Endodermal cell (in vitro differentiated cells): ENCODE measurements at regions not wholly inside any gene's neighbourhood (a gene's known extent, or its start where the extent isn't known, plus 50 kb on each side); places are given as distances from the start of the nearest gene placed in this dataset.

Experiments used
- DNase-seq: peaks from one replicate; pipeline ENCODE4 v3.0.0-alpha.2; 2017
- H3K27ac ChIP-seq: 2 replicates; pipeline ENCODE4 v1.5.1; 2013; ENCODE audit warnings: mild to moderate bottlenecking, low read depth, low read length, moderate library complexity
- H3K27me3 ChIP-seq: 2 replicates; pipeline ENCODE4 v1.6.1; 2013; ENCODE audit warnings: mild to moderate bottlenecking, low read length, moderate library complexity; ENCODE audit not compliant: insufficient read depth, control insufficient read depth, poor library complexity, severe bottlenecking
- H3K36me3 ChIP-seq: 2 replicates; pipeline ENCODE4 v1.7.0; 2013; ENCODE audit warnings: mild to moderate bottlenecking, low read length, moderate library complexity; ENCODE audit not compliant: control insufficient read depth, insufficient read depth
- H3K4me1 ChIP-seq: one replicate; pipeline ENCODE4 v1.7.0; 2013; ENCODE audit warnings: low read length; ENCODE audit not compliant: control insufficient read depth, insufficient read depth
- H3K4me3 ChIP-seq: 2 replicates; pipeline ENCODE4 v1.5.1; 2013; ENCODE audit warnings: mild to moderate bottlenecking, low read length, moderate library complexity
- H3K9ac ChIP-seq: 2 replicates; pipeline ENCODE4 v1.6.1; 2013; ENCODE audit warnings: mild to moderate bottlenecking, low read length, moderate library complexity; ENCODE audit not compliant: poor library complexity, severe bottlenecking; ENCODE audit errors: extremely low read depth
- H3K9me3 ChIP-seq: 2 replicates; pipeline ENCODE4 v1.6.1; 2013; ENCODE audit warnings: mild to moderate bottlenecking, low read length, moderate library complexity; ENCODE audit not compliant: control insufficient read depth
- H3K27ac Mint-ChIP-seq: 2 replicates; pipeline ENCODE4 v1.8.0; 2020; ENCODE audit warnings: mixed read lengths
- H3K27me3 Mint-ChIP-seq: 2 replicates; pipeline ENCODE4 v1.8.0; 2021; ENCODE audit warnings: mild to moderate bottlenecking, mixed read lengths; ENCODE audit not compliant: insufficient read depth
- H3K36me3 Mint-ChIP-seq: 2 replicates; pipeline ENCODE4 v1.8.0; 2020; ENCODE audit warnings: low read depth, mixed read lengths
- H3K4me1 Mint-ChIP-seq: 2 replicates; pipeline ENCODE4 v1.8.0; 2020; ENCODE audit warnings: mixed read lengths
- H3K4me3 Mint-ChIP-seq: 2 replicates; pipeline ENCODE4 v1.8.0; 2020; ENCODE audit warnings: mild to moderate bottlenecking, moderate library complexity, mixed read lengths
- H3K9me3 Mint-ChIP-seq: 2 replicates; pipeline ENCODE4 v1.8.0; 2020; ENCODE audit warnings: mild to moderate bottlenecking, mixed read lengths
- CTCF ChIP-seq: fragments of 200-600 bp; sonication (generic); conservative IDR thresholded peaks from 2 replicates; pipeline ENCODE4 v1.5.0; 2021; ENCODE audit warnings: antibody characterized with exemption, mild to moderate bottlenecking
- WGBS, 2 experiments: methylation state at CpG; one replicate each; pipeline versions ENCODE4 v1.1.5 to v1.1.7; 2013; ENCODE audit warnings: missing lambda C conversion rate in 2 of 2, mixed read lengths in 1 of 2; ENCODE audit not compliant: insufficient coverage in 1 of 2, insufficient read length in 1 of 2; 5-methylcytosine and 5-hydroxymethylcytosine counted together

- H3K4me3 Mint-ChIP-seq = no peak overlapping the region
- H3K36me3 ChIP-seq = no peaks in the 10 kb centered on the region
- TF ChIP-seq CTCF = no peak
- no peaks in the 10 kb centered on the region for H3K27me3 Mint-ChIP-seq
- no peaks in the 10 kb centered on the region for H3K27me3 ChIP-seq
- peaks cover 17% of the 10 kb centered on the region for H3K9me3 ChIP-seq
- peaks cover 4% of the 10 kb centered on the region for H3K4me1 ChIP-seq
- no peak overlapping the region for H3K4me3 ChIP-seq
- no peak overlapping the region for H3K27ac ChIP-seq
- H3K9ac ChIP-seq = no peak overlapping the region
- DNase-seq = no peak
- peaks cover 9% of the 10 kb centered on the region for H3K4me1 Mint-ChIP-seq
- 89 to 96% methylated on average over 3 to 5 of the region's 5 CpGs for whole genome bisulfite sequencing, 2 experiments
- H3K9me3 Mint-ChIP-seq = peaks cover 23% of the 10 kb centered on the region
- H3K36me3 Mint-ChIP-seq = no peaks in the 10 kb centered on the region
- H3K27ac Mint-ChIP-seq = no peak overlapping the region
Measured at GRCh38 chr14:38425324-38425976, 169.6 kb upstream of the CLEC14A start.

- Histone ChIP-seq H3K27ac (no peak overlapping the region), H3K27me3 (no peaks in the 10 kb centered on the region), H3K9me3 (peaks cover 17% of the 10 kb centered on the region), H3K36me3 (no peaks in the 10 kb centered on the region), H3K9ac (no peak overlapping the region), H3K4me1 (no peaks in the 10 kb centered on the region), H3K4me3 (no peak overlapping the region)
- Mint-ChIP-seq H3K27me3 (peaks cover 1% of the 10 kb centered on the region), H3K9me3 (peaks cover 25% of the 10 kb centered on the region), H3K4me3 (no peak overlapping the region), H3K4me1 (peaks cover 9% of the 10 kb centered on the region), H3K27ac (no peak overlapping the region), H3K36me3 (no peaks in the 10 kb centered on the region)
- TF ChIP-seq CTCF = no peak
- no peak for DNase-seq
Measured at GRCh38 chr14:38420048-38420447, 164.2 kb upstream of the CLEC14A start.

- WGBS, 2 experiments = 72 to 83% methylated on average over 5 of the region's 5 CpGs
- DNase-seq = no peak
Measured at GRCh38 chr14:38419579-38419978, 163.7 kb upstream of the CLEC14A start.

More at GRCh38 chr14:38419579-38419978, 163.7 kb upstream of the CLEC14A start:
- H3K27ac ChIP-seq = no peak overlapping the region
- H3K9me3 Mint-ChIP-seq = peaks cover 21% of the 10 kb centered on the region
- no peak overlapping the region for H3K9ac ChIP-seq
- peaks cover 16% of the 10 kb centered on the region for H3K9me3 ChIP-seq
- TF ChIP-seq CTCF = no peak
- H3K27me3 Mint-ChIP-seq = peaks cover 2% of the 10 kb centered on the region
- H3K27me3 ChIP-seq = no peaks in the 10 kb centered on the region
- no peaks in the 10 kb centered on the region for H3K4me1 ChIP-seq
- no peak overlapping the region for H3K4me3 ChIP-seq
- no peaks in the 10 kb centered on the region for H3K36me3 Mint-ChIP-seq
- no peaks in the 10 kb centered on the region for H3K36me3 ChIP-seq
- no peak overlapping the region for H3K4me3 Mint-ChIP-seq
- peak overlapping the region; percentile 32 for H3K27ac Mint-ChIP-seq
- H3K4me1 Mint-ChIP-seq = peaks cover 9% of the 10 kb centered on the region
